ENCODE measurements at regions not wholly inside any gene's neighbourhood (a gene's known extent, or its start where the extent isn't known, plus 50 kb on each side); places are given as distances from the start of the nearest gene placed in this dataset.
"Not testable (repeated sequence)": the region's sequence is repeated elsewhere in the genome, so short reads cannot be mapped to it uniquely, and the experiment has no call there.

- not testable (repeated sequence) for H3K4me1 ChIP-seq (ENCODE audit: control insufficient read depth in 2 of 2, insufficient read depth in 2 of 2, low read length in 1 of 2)
- no CpG with 5 or more reads among the region's 4 CpGs for WGBS, 2 donors
Observed at GRCh38 chr15:22519213-22519612, 60.5 kb downstream of the GOLGA6L22 start.

GRCh38 chr15:22526537-22526936 lies 67.8 kb downstream of the GOLGA6L22 start:
- not testable (repeated sequence) for H3K9me3 ChIP-seq (ENCODE audit: control insufficient read depth in 2 of 2, insufficient read depth in 1 of 2, low read depth in 1 of 2, low read length in 1 of 2); H3K36me3 ChIP-seq (ENCODE audit: control insufficient read depth in 2 of 2, insufficient read depth in 2 of 2, low read length in 1 of 2); H3K27ac ChIP-seq (ENCODE audit: low read depth in 2 of 2, low read length in 1 of 2); H3K4me3 ChIP-seq (ENCODE audit: low read depth in 1 of 2, low read length in 2 of 2); H3K27me3 ChIP-seq (ENCODE audit: control insufficient read depth in 1 of 2, insufficient read depth in 2 of 2, low read length in 2 of 2); H3K4me1 ChIP-seq (ENCODE audit: control insufficient read depth in 2 of 2, insufficient read depth in 2 of 2, low read length in 1 of 2)
- no CpG with 5 or more reads among the region's 2 CpGs for WGBS, 2 donors

More at GRCh38 chr15:22519213-22519612, 60.5 kb downstream of the GOLGA6L22 start:
- H3K36me3 ChIP-seq (ENCODE audit: control insufficient read depth in 2 of 2, insufficient read depth in 2 of 2, low read length in 1 of 2); H3K4me3 ChIP-seq (ENCODE audit: low read depth in 1 of 2, low read length in 2 of 2); H3K27ac ChIP-seq (ENCODE audit: low read depth in 2 of 2, low read length in 1 of 2); H3K9me3 ChIP-seq (ENCODE audit: control insufficient read depth in 2 of 2, insufficient read depth in 1 of 2, low read depth in 1 of 2, low read length in 1 of 2); H3K27me3 ChIP-seq (ENCODE audit: control insufficient read depth in 1 of 2, insufficient read depth in 2 of 2, low read length in 2 of 2): not testable (repeated sequence)

GRCh38 chr15:22527016-22527415 lies 68.3 kb downstream of the GOLGA6L22 start:
- H3K9me3 ChIP-seq (ENCODE audit: control insufficient read depth in 2 of 2, insufficient read depth in 1 of 2, low read depth in 1 of 2, low read length in 1 of 2); H3K27ac ChIP-seq (ENCODE audit: low read depth in 2 of 2, low read length in 1 of 2); H3K36me3 ChIP-seq (ENCODE audit: control insufficient read depth in 2 of 2, insufficient read depth in 2 of 2, low read length in 1 of 2); H3K4me1 ChIP-seq (ENCODE audit: control insufficient read depth in 2 of 2, insufficient read depth in 2 of 2, low read length in 1 of 2); H3K27me3 ChIP-seq (ENCODE audit: control insufficient read depth in 1 of 2, insufficient read depth in 2 of 2, low read length in 2 of 2); H3K4me3 ChIP-seq (ENCODE audit: low read depth in 1 of 2, low read length in 2 of 2): not testable (repeated sequence)
- WGBS, 2 donors: 67 to 82% methylated on average over 2 of the region's 4 CpGs

- H3K27me3 ChIP-seq (ENCODE audit: control insufficient read depth in 1 of 2, insufficient read depth in 2 of 2, low read length in 2 of 2); H3K4me1 ChIP-seq (ENCODE audit: control insufficient read depth in 2 of 2, insufficient read depth in 2 of 2, low read length in 1 of 2); H3K9me3 ChIP-seq (ENCODE audit: control insufficient read depth in 2 of 2, insufficient read depth in 1 of 2, low read depth in 1 of 2, low read length in 1 of 2); H3K36me3 ChIP-seq (ENCODE audit: control insufficient read depth in 2 of 2, insufficient read depth in 2 of 2, low read length in 1 of 2); H3K27ac ChIP-seq (ENCODE audit: low read depth in 2 of 2, low read length in 1 of 2); H3K4me3 ChIP-seq (ENCODE audit: low read depth in 1 of 2, low read length in 2 of 2): not testable (repeated sequence)
- no CpG with 5 or more reads among the region's 6 CpGs for WGBS, 2 donors
Observed at GRCh38 chr15:22529200-22529599, 70.5 kb downstream of the GOLGA6L22 start.

- not testable (repeated sequence) for H3K27me3 ChIP-seq (ENCODE audit: control insufficient read depth in 1 of 2, insufficient read depth in 2 of 2, low read length in 2 of 2)
Observed at GRCh38 chr15:22559701-22560100, 101.0 kb downstream of the GOLGA6L22 start.

GRCh38 chr15:22561716-22562115 lies 103.0 kb downstream of the GOLGA6L22 start:
- H3K4me3 ChIP-seq (ENCODE audit: low read depth in 1 of 2, low read length in 2 of 2); H3K4me1 ChIP-seq (ENCODE audit: control insufficient read depth in 2 of 2, insufficient read depth in 2 of 2, low read length in 1 of 2); H3K9me3 ChIP-seq (ENCODE audit: control insufficient read depth in 2 of 2, insufficient read depth in 1 of 2, low read depth in 1 of 2, low read length in 1 of 2); H3K27ac ChIP-seq (ENCODE audit: low read depth in 2 of 2, low read length in 1 of 2); H3K27me3 ChIP-seq (ENCODE audit: control insufficient read depth in 1 of 2, insufficient read depth in 2 of 2, low read length in 2 of 2); H3K36me3 ChIP-seq (ENCODE audit: control insufficient read depth in 2 of 2, insufficient read depth in 2 of 2, low read length in 1 of 2): not testable (repeated sequence)
- 89 to 94% methylated on average over 1 to 4 of the region's 10 CpGs for WGBS, 2 donors

More at GRCh38 chr15:22559701-22560100, 101.0 kb downstream of the GOLGA6L22 start:
- H3K9me3 ChIP-seq (ENCODE audit: control insufficient read depth in 2 of 2, insufficient read depth in 1 of 2, low read depth in 1 of 2, low read length in 1 of 2); H3K27ac ChIP-seq (ENCODE audit: low read depth in 2 of 2, low read length in 1 of 2); H3K4me3 ChIP-seq (ENCODE audit: low read depth in 1 of 2, low read length in 2 of 2); H3K4me1 ChIP-seq (ENCODE audit: control insufficient read depth in 2 of 2, insufficient read depth in 2 of 2, low read length in 1 of 2); H3K36me3 ChIP-seq (ENCODE audit: control insufficient read depth in 2 of 2, insufficient read depth in 2 of 2, low read length in 1 of 2): not testable (repeated sequence)
- WGBS, 2 donors: 94 to 100% methylated on average over 5 to 11 of the region's 13 CpGs

- H3K9me3 ChIP-seq (ENCODE audit: control insufficient read depth in 2 of 2, insufficient read depth in 1 of 2, low read depth in 1 of 2, low read length in 1 of 2); H3K36me3 ChIP-seq (ENCODE audit: control insufficient read depth in 2 of 2, insufficient read depth in 2 of 2, low read length in 1 of 2); H3K4me3 ChIP-seq (ENCODE audit: low read depth in 1 of 2, low read length in 2 of 2); H3K27ac ChIP-seq (ENCODE audit: low read depth in 2 of 2, low read length in 1 of 2); H3K27me3 ChIP-seq (ENCODE audit: control insufficient read depth in 1 of 2, insufficient read depth in 2 of 2, low read length in 2 of 2); H3K4me1 ChIP-seq (ENCODE audit: control insufficient read depth in 2 of 2, insufficient read depth in 2 of 2, low read length in 1 of 2): not testable (repeated sequence)
- no CpG with 5 or more reads among the region's 7 CpGs for WGBS, 2 donors
Observed at GRCh38 chr15:22566510-22566909, 107.8 kb downstream of the GOLGA6L22 start.

- H3K27ac ChIP-seq (ENCODE audit: low read depth in 2 of 2, low read length in 1 of 2); H3K36me3 ChIP-seq (ENCODE audit: control insufficient read depth in 2 of 2, insufficient read depth in 2 of 2, low read length in 1 of 2); H3K4me3 ChIP-seq (ENCODE audit: low read depth in 1 of 2, low read length in 2 of 2); H3K4me1 ChIP-seq (ENCODE audit: control insufficient read depth in 2 of 2, insufficient read depth in 2 of 2, low read length in 1 of 2); H3K27me3 ChIP-seq (ENCODE audit: control insufficient read depth in 1 of 2, insufficient read depth in 2 of 2, low read length in 2 of 2); H3K9me3 ChIP-seq (ENCODE audit: control insufficient read depth in 2 of 2, insufficient read depth in 1 of 2, low read depth in 1 of 2, low read length in 1 of 2): not testable (repeated sequence)
- whole genome bisulfite sequencing, 2 donors: 30% methylated on average over 2 of the region's 11 CpGs; no CpG with 5 or more reads in 1 of the 2 donors
Observed at GRCh38 chr15:22569486-22569885, 110.8 kb downstream of the GOLGA6L22 start.

- H3K27ac ChIP-seq (ENCODE audit: low read depth in 2 of 2, low read length in 1 of 2); H3K4me1 ChIP-seq (ENCODE audit: control insufficient read depth in 2 of 2, insufficient read depth in 2 of 2, low read length in 1 of 2); H3K27me3 ChIP-seq (ENCODE audit: control insufficient read depth in 1 of 2, insufficient read depth in 2 of 2, low read length in 2 of 2); H3K4me3 ChIP-seq (ENCODE audit: low read depth in 1 of 2, low read length in 2 of 2); H3K36me3 ChIP-seq (ENCODE audit: control insufficient read depth in 2 of 2, insufficient read depth in 2 of 2, low read length in 1 of 2); H3K9me3 ChIP-seq (ENCODE audit: control insufficient read depth in 2 of 2, insufficient read depth in 1 of 2, low read depth in 1 of 2, low read length in 1 of 2): not testable (repeated sequence)
- 83 to 96% methylated on average over 2 to 3 of the region's 6 CpGs for WGBS, 2 donors
Observed at GRCh38 chr15:22572152-22572735, 113.5 kb downstream of the GOLGA6L22 start.

GRCh38 chr15:22572792-22573191 lies 114.1 kb downstream of the GOLGA6L22 start:
- not testable (repeated sequence) for H3K27ac ChIP-seq (ENCODE audit: low read depth in 2 of 2, low read length in 1 of 2); H3K4me1 ChIP-seq (ENCODE audit: control insufficient read depth in 2 of 2, insufficient read depth in 2 of 2, low read length in 1 of 2); H3K36me3 ChIP-seq (ENCODE audit: control insufficient read depth in 2 of 2, insufficient read depth in 2 of 2, low read length in 1 of 2); H3K27me3 ChIP-seq (ENCODE audit: control insufficient read depth in 1 of 2, insufficient read depth in 2 of 2, low read length in 2 of 2); H3K4me3 ChIP-seq (ENCODE audit: low read depth in 1 of 2, low read length in 2 of 2); H3K9me3 ChIP-seq (ENCODE audit: control insufficient read depth in 2 of 2, insufficient read depth in 1 of 2, low read depth in 1 of 2, low read length in 1 of 2)
- WGBS, 2 donors: 94 to 95% methylated on average over 13 to 17 of the region's 17 CpGs
